ENCODE measurements at regions not wholly inside any gene's neighbourhood (a gene's known extent, or its start where the extent isn't known, plus 50 kb on each side); places are given as distances from the start of the nearest gene placed in this dataset.

DNA sequence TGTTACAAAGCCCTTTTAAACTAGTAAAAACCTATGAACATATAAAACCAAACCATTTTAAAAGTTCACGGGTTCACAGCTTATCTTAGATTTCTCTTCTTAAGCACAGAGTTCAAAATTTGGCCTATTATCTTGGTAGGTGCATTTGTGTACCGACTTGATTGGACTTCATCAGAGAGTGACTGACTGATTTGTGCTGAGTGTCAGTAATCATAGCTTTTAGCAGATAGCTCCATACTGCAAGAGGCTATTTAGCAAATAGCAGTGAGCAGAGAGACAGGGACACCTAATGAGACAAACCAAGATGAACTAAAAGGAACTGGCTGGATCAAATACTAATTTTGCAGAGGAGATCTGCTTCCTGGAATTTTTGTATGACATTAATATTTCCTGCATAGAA is 274.5 kb downstream of the PRR16 start:
- H3K4me3 ChIP-seq (ENCODE audit: control insufficient read depth, low read depth, low read length): no peak overlapping the region
- TF ChIP-seq CTCF (IDR thresholded peaks at IDR 0.05; ENCODE audit: control insufficient read depth, insufficient read depth, low read depth, low read length, missing control alignments): no peak
- DNase-seq (ENCODE audit: low read depth): no peak

GRCh38 chr5:120740989-120741388 is 276.9 kb downstream of the PRR16 start:
- DNase-seq (ENCODE audit: low read depth): no peak
- TF ChIP-seq CTCF (IDR thresholded peaks at IDR 0.05; ENCODE audit: control insufficient read depth, insufficient read depth, low read depth, low read length, missing control alignments): no peak
- no peak overlapping the region for H3K4me3 ChIP-seq (ENCODE audit: control insufficient read depth, low read depth, low read length)

- TF ChIP-seq CTCF (IDR thresholded peaks at IDR 0.05; ENCODE audit: control insufficient read depth, insufficient read depth, low read depth, low read length, missing control alignments): no peak
- H3K4me3 ChIP-seq (ENCODE audit: control insufficient read depth, low read depth, low read length): no peak overlapping the region
- DNase-seq (ENCODE audit: low read depth): no peak
Measured at GRCh38 chr5:120748474-120748873, 284.4 kb downstream of the PRR16 start.

GRCh38 chr5:120749737-120750136 is 285.6 kb downstream of the PRR16 start:
- TF ChIP-seq CTCF (IDR thresholded peaks at IDR 0.05; ENCODE audit: control insufficient read depth, insufficient read depth, low read depth, low read length, missing control alignments): no peak
- no peak overlapping the region for H3K4me3 ChIP-seq (ENCODE audit: control insufficient read depth, low read depth, low read length)
- DNase-seq (ENCODE audit: low read depth): no peak

DNA sequence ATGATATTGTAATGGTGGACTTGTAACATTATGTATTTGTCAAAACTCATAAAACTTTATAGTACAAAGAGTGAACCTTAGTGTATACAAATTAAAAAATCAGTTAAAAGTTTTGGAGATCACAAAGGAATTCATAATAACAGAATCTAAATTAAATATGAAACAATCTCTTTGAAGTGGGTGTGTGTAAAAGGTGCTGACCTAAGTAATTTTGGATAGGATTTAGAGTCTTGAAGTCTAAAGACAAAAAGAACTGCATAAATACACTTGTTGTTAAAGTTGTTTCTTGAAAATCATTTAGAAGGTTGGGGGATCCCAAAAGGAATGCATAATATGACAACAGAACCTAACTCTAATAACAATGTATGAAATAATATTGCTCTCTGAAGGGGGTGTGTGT is 295.5 kb downstream of the PRR16 start:
- no peak overlapping the region for H3K4me3 ChIP-seq (ENCODE audit: control insufficient read depth, low read depth, low read length)
- TF ChIP-seq CTCF (IDR thresholded peaks at IDR 0.05; ENCODE audit: control insufficient read depth, insufficient read depth, low read depth, low read length, missing control alignments): no peak
- no peak for DNase-seq (ENCODE audit: low read depth)

DNA sequence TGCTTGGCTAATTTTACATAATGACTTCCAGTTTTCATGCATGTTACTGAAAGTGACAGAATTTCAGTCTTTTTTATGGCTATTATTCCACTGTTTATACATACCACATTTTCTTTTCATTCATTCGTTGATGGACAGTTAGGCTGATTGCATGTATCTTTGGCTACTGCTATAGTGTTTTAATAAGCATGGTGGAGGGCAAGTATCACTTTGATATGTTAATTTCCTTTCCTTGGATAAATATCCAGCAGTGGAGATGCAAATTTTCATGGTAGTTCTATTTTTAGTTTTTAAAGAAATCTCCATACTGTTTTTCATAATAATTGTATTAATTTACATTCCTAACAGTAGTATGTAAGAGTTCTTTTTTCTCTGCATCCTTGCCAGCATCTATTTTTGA is 297.9 kb downstream of the PRR16 start:
- TF ChIP-seq CTCF (IDR thresholded peaks at IDR 0.05; ENCODE audit: control insufficient read depth, insufficient read depth, low read depth, low read length, missing control alignments): no peak
- no peak for DNase-seq (ENCODE audit: low read depth)
- H3K4me3 ChIP-seq (ENCODE audit: control insufficient read depth, low read depth, low read length): no peak overlapping the region

GRCh38 chr5:120765189-120765588 is 301.1 kb downstream of the PRR16 start:
- DNase-seq (ENCODE audit: low read depth): peak; percentile 34
- H3K4me3 ChIP-seq (ENCODE audit: control insufficient read depth, low read depth, low read length): no peak overlapping the region
- no peak for TF ChIP-seq CTCF (IDR thresholded peaks at IDR 0.05; ENCODE audit: control insufficient read depth, insufficient read depth, low read depth, low read length, missing control alignments)

Data from AG09309 (cell line).